ENCODE measurements at regions not wholly inside any gene's neighbourhood (a gene's known extent, or its start where the extent isn't known, plus 50 kb on each side); places are given as distances from the start of the nearest gene placed in this dataset.

- TF ChIP-seq ARID4B (CRISPR knock-in tag; IDR thresholded peaks at IDR 0.05) = no peak
- TF ChIP-seq ZBTB11 (CRISPR knock-in tag; IDR thresholded peaks at IDR 0.05) = no peak
- no peak for TF ChIP-seq ZBTB1 (CRISPR knock-in tag; IDR thresholded peaks at IDR 0.05; ENCODE audit: borderline replicate concordance, low read depth)
- no peak for TF ChIP-seq E2F8 (IDR thresholded peaks at IDR 0.05; ENCODE audit: low read depth, partially characterized antibody)
- TF ChIP-seq GATA2 (CRISPR knock-in tag; IDR thresholded peaks at IDR 0.05) = no peak
- no peak for TF ChIP-seq NFE2 (IDR thresholded peaks at IDR 0.05; ENCODE audit: low read depth)
- TF ChIP-seq BCLAF1 (IDR thresholded peaks at IDR 0.05; ENCODE audit: borderline replicate concordance in 1 of 2, control insufficient read depth in 1 of 2, low read depth in 2 of 2, low read length in 1 of 2) = no peak
These were observed 249.8 kb downstream of the KIF4B start (continued) for GRCh38 chr5:155263381-155263780.
